ENCODE measurements at regions not wholly inside any gene's neighbourhood (a gene's known extent, or its start where the extent isn't known, plus 50 kb on each side); places are given as distances from the start of the nearest gene placed in this dataset.

DNA sequence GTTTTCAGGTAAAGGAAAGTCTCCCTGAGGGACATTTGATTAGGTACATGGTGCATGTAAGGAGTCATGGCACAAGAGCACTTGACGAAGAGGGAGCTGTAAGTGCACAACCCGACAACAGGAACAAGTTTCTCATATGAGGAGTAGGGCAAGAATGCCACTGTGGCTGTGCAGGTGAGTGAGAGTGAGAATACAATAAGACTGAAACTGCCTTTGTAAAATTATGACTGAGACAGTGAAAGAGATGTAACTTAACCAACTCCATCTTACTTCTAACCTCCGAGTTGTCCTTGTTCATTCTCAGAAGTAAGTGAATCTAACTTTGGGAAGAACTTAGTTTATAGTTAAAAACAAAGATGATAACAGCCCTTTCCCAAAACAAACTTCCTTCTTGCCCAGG is 1025.8 kb upstream of the CNTNAP5 start:
- no peak overlapping the region for H3K4me3 ChIP-seq
- ATAC-seq (no peak), DNase-seq (ENCODE audit: extremely low read depth in 1 of 4, low spot score in 3 of 4) (no peak), FAIRE-seq (no peak)
- no peaks in the 10 kb centered on the region for H3K27me3 ChIP-seq (ENCODE audit: control insufficient read depth in 2 of 2, insufficient read depth in 2 of 2, low read length in 2 of 2)
- ChIA-PET CTCF (ENCODE audit: low intra/inter-chr PET ratio) (no interaction called here), POLR2A (no interaction called here)
- H3K4me2 ChIP-seq (ENCODE audit: insufficient read depth, low read length) = no peak overlapping the region
- no peaks in the 10 kb centered on the region for H3K9me1 ChIP-seq (ENCODE audit: control insufficient read depth, insufficient read depth, low read length)
- WGBS (ENCODE audit: insufficient coverage, low coverage, missing lambda C conversion rate) = 0% methylated on average over 3 of the region's 3 CpGs
- intact Hi-C loops (cut with micrococcal nuclease) (no loop called here), in situ Hi-C loops (cut with MboI) (no loop called here)
- H3K27ac ChIP-seq (ENCODE audit: extremely low read depth, low read depth, low read length) = no peak overlapping the region
- no peaks in the 10 kb centered on the region; the same call in 1 of the 2 replicates for H3K9me3 ChIP-seq (replicated peaks; ENCODE audit: control insufficient read depth, insufficient read depth, low read depth, low read length)
- H3K79me2 ChIP-seq (ENCODE audit: control insufficient read depth, insufficient read depth, low read length) = no peaks in the 10 kb centered on the region
- no peaks in the 10 kb centered on the region for H3K4me1 ChIP-seq (replicated peaks in 1 of 2; ENCODE audit: control insufficient read depth in 2 of 2, insufficient read depth in 2 of 2, low read length in 2 of 2)
- H3K9ac ChIP-seq (ENCODE audit: insufficient read depth in 1 of 2, low read depth in 2 of 2, low read length in 2 of 2) = no peak overlapping the region
- no TSS peak for BruUV-seq (replicated peaks)
- TF ChIP-seq PTTG1 (tag; IDR thresholded peaks at IDR 0.05; ENCODE audit: low read depth) (no peak), SRF (CRISPR knock-in tag; IDR thresholded peaks at IDR 0.05) (no peak), CBFA2T3 (IDR thresholded peaks at IDR 0.05) (no peak), POLR2AphosphoS5 (IDR thresholded peaks at IDR 0.05; ENCODE audit: control insufficient read depth, insufficient read depth, low read depth, low read length) (no peak), RCOR1 (IDR thresholded peaks at IDR 0.05; ENCODE audit: borderline replicate concordance in 1 of 2, low read depth in 2 of 2, low read length in 2 of 2) (no peak), RBM34 (IDR thresholded peaks at IDR 0.05; ENCODE audit: borderline replicate concordance, insufficient read depth, low read length) (no peak), MEF2A (IDR thresholded peaks at IDR 0.05; ENCODE audit: control insufficient read depth, low read depth, low read length) (no peak)
- TF ChIP-seq, protein P1, sequence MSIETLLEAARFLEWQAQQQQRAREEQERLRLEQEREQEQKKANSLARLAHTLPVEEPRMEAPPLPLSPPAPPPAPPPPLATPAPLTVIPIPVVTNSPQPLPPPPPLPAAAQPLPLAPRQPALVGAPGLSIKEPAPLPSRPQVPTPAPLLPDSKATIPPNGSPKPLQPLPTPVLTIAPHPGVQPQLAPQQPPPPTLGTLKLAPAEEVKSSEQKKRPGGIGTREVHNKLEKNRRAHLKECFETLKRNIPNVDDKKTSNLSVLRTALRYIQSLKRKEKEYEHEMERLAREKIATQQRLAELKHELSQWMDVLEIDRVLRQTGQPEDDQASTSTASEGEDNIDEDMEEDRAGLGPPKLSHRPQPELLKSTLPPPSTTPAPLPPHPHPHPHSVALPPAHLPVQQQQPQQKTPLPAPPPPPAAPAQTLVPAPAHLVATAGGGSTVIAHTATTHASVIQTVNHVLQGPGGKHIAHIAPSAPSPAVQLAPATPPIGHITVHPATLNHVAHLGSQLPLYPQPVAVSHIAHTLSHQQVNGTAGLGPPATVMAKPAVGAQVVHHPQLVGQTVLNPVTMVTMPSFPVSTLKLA (conservative IDR thresholded peaks at IDR 0.05) = no peak
- TF ChIP-seq, protein P2, sequence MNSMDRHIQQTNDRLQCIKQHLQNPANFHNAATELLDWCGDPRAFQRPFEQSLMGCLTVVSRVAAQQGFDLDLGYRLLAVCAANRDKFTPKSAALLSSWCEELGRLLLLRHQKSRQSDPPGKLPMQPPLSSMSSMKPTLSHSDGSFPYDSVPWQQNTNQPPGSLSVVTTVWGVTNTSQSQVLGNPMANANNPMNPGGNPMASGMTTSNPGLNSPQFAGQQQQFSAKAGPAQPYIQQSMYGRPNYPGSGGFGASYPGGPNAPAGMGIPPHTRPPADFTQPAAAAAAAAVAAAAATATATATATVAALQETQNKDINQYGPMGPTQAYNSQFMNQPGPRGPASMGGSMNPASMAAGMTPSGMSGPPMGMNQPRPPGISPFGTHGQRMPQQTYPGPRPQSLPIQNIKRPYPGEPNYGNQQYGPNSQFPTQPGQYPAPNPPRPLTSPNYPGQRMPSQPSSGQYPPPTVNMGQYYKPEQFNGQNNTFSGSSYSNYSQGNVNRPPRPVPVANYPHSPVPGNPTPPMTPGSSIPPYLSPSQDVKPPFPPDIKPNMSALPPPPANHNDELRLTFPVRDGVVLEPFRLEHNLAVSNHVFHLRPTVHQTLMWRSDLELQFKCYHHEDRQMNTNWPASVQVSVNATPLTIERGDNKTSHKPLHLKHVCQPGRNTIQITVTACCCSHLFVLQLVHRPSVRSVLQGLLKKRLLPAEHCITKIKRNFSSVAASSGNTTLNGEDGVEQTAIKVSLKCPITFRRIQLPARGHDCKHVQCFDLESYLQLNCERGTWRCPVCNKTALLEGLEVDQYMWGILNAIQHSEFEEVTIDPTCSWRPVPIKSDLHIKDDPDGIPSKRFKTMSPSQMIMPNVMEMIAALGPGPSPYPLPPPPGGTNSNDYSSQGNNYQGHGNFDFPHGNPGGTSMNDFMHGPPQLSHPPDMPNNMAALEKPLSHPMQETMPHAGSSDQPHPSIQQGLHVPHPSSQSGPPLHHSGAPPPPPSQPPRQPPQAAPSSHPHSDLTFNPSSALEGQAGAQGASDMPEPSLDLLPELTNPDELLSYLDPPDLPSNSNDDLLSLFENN (IDR thresholded peaks at IDR 0.05; ENCODE audit: low read depth in 2 of 2, low read length in 2 of 2) = no peak
- TF ChIP-seq, protein P3, sequence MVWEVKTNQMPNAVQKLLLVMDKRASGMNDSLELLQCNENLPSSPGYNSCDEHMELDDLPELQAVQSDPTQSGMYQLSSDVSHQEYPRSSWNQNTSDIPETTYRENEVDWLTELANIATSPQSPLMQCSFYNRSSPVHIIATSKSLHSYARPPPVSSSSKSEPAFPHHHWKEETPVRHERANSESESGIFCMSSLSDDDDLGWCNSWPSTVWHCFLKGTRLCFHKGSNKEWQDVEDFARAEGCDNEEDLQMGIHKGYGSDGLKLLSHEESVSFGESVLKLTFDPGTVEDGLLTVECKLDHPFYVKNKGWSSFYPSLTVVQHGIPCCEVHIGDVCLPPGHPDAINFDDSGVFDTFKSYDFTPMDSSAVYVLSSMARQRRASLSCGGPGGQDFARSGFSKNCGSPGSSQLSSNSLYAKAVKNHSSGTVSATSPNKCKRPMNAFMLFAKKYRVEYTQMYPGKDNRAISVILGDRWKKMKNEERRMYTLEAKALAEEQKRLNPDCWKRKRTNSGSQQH (CRISPR knock-in tag; IDR thresholded peaks at IDR 0.05) = no peak
- TF ChIP-seq, protein P4, sequence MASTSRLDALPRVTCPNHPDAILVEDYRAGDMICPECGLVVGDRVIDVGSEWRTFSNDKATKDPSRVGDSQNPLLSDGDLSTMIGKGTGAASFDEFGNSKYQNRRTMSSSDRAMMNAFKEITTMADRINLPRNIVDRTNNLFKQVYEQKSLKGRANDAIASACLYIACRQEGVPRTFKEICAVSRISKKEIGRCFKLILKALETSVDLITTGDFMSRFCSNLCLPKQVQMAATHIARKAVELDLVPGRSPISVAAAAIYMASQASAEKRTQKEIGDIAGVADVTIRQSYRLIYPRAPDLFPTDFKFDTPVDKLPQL (IDR thresholded peaks at IDR 0.05; ENCODE audit: extremely low read depth, insufficient read length) = no peak
- no peak overlapping the region for H2AFZ ChIP-seq (ENCODE audit: low read depth, low read length)
- H4K20me1 ChIP-seq (replicated peaks; ENCODE audit: control insufficient read depth, insufficient read depth, low read length) = no peaks in the 10 kb centered on the region
- no peaks in the 10 kb centered on the region for H3K36me3 ChIP-seq (ENCODE audit: control insufficient read depth, insufficient read depth, low read length)
